ENCODE measurements at regions not wholly inside any gene's neighbourhood (a gene's known extent, or its start where the extent isn't known, plus 50 kb on each side); places are given as distances from the start of the nearest gene placed in this dataset.
"Not testable (repeated sequence)": the region's sequence is repeated elsewhere in the genome, so short reads cannot be mapped to it uniquely, and the experiment has no call there.

DNA sequence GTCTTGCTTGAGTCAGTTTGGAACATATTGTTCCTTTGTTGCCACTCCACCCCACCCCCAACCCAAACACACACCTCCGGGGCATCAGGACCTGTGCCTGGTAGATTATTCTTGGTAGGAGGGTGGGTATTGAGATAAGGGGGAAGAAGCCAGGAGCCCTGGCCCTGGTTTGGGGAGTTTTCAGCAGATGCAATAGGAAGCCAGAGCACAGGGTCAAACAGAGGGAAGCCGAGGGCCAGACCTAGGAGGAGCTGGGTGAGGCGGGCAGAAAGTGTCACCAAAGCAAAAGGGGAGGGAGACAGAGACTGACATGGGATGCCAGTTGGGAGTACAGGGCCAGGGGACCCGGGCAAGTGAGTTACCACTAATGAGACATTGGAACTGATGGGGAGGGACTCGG is 163.1 kb downstream of the RPLP1 start:
- TF ChIP-seq SP1 (IDR thresholded peaks at IDR 0.05), result no peak
- no peak for TF ChIP-seq HNF4G (IDR thresholded peaks at IDR 0.05)
- TF ChIP-seq ATF3 (IDR thresholded peaks at IDR 0.05), result no peak
- no peak for TF ChIP-seq EGR1 (IDR thresholded peaks at IDR 0.05; ENCODE audit: low read depth in 2 of 2)
- no peak for TF ChIP-seq GABPA (IDR thresholded peaks at IDR 0.05 in 1 of 2, conservative IDR thresholded peaks at IDR 0.05 in 1 of 2)
- no peak for TF ChIP-seq RXRA (IDR thresholded peaks at IDR 0.05)
- TF ChIP-seq JUND (IDR thresholded peaks at IDR 0.05), result no peak
- no peak for TF ChIP-seq NR2F2 (IDR thresholded peaks at IDR 0.05)
- TF ChIP-seq, protein P1, sequence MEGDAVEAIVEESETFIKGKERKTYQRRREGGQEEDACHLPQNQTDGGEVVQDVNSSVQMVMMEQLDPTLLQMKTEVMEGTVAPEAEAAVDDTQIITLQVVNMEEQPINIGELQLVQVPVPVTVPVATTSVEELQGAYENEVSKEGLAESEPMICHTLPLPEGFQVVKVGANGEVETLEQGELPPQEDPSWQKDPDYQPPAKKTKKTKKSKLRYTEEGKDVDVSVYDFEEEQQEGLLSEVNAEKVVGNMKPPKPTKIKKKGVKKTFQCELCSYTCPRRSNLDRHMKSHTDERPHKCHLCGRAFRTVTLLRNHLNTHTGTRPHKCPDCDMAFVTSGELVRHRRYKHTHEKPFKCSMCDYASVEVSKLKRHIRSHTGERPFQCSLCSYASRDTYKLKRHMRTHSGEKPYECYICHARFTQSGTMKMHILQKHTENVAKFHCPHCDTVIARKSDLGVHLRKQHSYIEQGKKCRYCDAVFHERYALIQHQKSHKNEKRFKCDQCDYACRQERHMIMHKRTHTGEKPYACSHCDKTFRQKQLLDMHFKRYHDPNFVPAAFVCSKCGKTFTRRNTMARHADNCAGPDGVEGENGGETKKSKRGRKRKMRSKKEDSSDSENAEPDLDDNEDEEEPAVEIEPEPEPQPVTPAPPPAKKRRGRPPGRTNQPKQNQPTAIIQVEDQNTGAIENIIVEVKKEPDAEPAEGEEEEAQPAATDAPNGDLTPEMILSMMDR (IDR thresholded peaks at IDR 0.05; ENCODE audit: low read depth, low read length, missing input control), result no peak
- TF ChIP-seq, protein P2, sequence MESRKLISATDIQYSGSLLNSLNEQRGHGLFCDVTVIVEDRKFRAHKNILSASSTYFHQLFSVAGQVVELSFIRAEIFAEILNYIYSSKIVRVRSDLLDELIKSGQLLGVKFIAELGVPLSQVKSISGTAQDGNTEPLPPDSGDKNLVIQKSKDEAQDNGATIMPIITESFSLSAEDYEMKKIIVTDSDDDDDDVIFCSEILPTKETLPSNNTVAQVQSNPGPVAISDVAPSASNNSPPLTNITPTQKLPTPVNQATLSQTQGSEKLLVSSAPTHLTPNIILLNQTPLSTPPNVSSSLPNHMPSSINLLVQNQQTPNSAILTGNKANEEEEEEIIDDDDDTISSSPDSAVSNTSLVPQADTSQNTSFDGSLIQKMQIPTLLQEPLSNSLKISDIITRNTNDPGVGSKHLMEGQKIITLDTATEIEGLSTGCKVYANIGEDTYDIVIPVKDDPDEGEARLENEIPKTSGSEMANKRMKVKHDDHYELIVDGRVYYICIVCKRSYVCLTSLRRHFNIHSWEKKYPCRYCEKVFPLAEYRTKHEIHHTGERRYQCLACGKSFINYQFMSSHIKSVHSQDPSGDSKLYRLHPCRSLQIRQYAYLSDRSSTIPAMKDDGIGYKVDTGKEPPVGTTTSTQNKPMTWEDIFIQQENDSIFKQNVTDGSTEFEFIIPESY (IDR thresholded peaks at IDR 0.05), result no peak
- no peak for TF ChIP-seq TAF1 (conservative IDR thresholded peaks at IDR 0.05)
- no peak for TF ChIP-seq FOXA2 (IDR thresholded peaks at IDR 0.05)
- no peak for TF ChIP-seq YY1 (IDR thresholded peaks at IDR 0.05)
- TF ChIP-seq REST (IDR thresholded peaks at IDR 0.05), result no peak
- TF ChIP-seq MAX (IDR thresholded peaks at IDR 0.05), result no peak
- TF ChIP-seq HNF4A (conservative IDR thresholded peaks at IDR 0.05), result no peak
- Histone ChIP-seq H3K27ac (ENCODE audit: low read depth in 1 of 2, low read length in 2 of 2) (no peak overlapping the region), H3K9me3 (ENCODE audit: control insufficient read depth in 4 of 4, low read length in 3 of 4) (no peaks in the 10 kb centered on the region), H3K4me1 (ENCODE audit: control insufficient read depth in 4 of 4, insufficient read depth in 4 of 4, low read length in 3 of 4) (no peaks in the 10 kb centered on the region), H3K9ac (ENCODE audit: low read depth in 1 of 2, low read length in 2 of 2) (no peak overlapping the region), H3K4me3 (ENCODE audit: low read depth in 1 of 3, low read length in 3 of 3) (no peak overlapping the region), H3K36me3 (ENCODE audit: control insufficient read depth in 4 of 4, insufficient read depth in 3 of 4, low read depth in 1 of 4, low read length in 3 of 4) (no peaks in the 10 kb centered on the region), H3K27me3 (ENCODE audit: control insufficient read depth in 4 of 4, insufficient read depth in 4 of 4, low read length in 3 of 4) (no peaks in the 10 kb centered on the region)
- no peak for DNase-seq (ENCODE audit: low spot score)
- 87% methylated on average over 5 of the region's 5 CpGs for WGBS

- DNase-seq (ENCODE audit: low spot score), result no peak
- Histone ChIP-seq H3K4me3 (ENCODE audit: low read depth in 1 of 3, low read length in 3 of 3) (no peak overlapping the region), H3K27ac (ENCODE audit: low read depth in 1 of 2, low read length in 2 of 2) (no peak overlapping the region), H3K9me3 (ENCODE audit: control insufficient read depth in 4 of 4, low read length in 3 of 4) (no peaks in the 10 kb centered on the region), H3K27me3 (ENCODE audit: control insufficient read depth in 4 of 4, insufficient read depth in 4 of 4, low read length in 3 of 4) (no peaks in the 10 kb centered on the region), H3K9ac (ENCODE audit: low read depth in 1 of 2, low read length in 2 of 2) (no peak overlapping the region), H3K4me1 (ENCODE audit: control insufficient read depth in 4 of 4, insufficient read depth in 4 of 4, low read length in 3 of 4) (no peaks in the 10 kb centered on the region), H3K36me3 (ENCODE audit: control insufficient read depth in 4 of 4, insufficient read depth in 3 of 4, low read depth in 1 of 4, low read length in 3 of 4) (no peaks in the 10 kb centered on the region)
- TF ChIP-seq SP1 (IDR thresholded peaks at IDR 0.05), result no peak
- no peak for TF ChIP-seq RXRA (IDR thresholded peaks at IDR 0.05)
- TF ChIP-seq HNF4G (IDR thresholded peaks at IDR 0.05), result no peak
- WGBS, result 84% methylated on average over 3 of the region's 3 CpGs
Observed at GRCh38 chr15:69616558-69616957, 163.9 kb downstream of the RPLP1 start.

- not testable (repeated sequence) for H3K4me1 ChIP-seq (ENCODE audit: control insufficient read depth in 4 of 4, insufficient read depth in 4 of 4, low read length in 3 of 4); H3K27me3 ChIP-seq (ENCODE audit: control insufficient read depth in 4 of 4, insufficient read depth in 4 of 4, low read length in 3 of 4); H3K9me3 ChIP-seq (ENCODE audit: control insufficient read depth in 4 of 4, low read length in 3 of 4); DNase-seq (ENCODE audit: low spot score); H3K27ac ChIP-seq (ENCODE audit: low read depth in 1 of 2, low read length in 2 of 2); H3K4me3 ChIP-seq (ENCODE audit: low read depth in 1 of 3, low read length in 3 of 3); H3K9ac ChIP-seq (ENCODE audit: low read depth in 1 of 2, low read length in 2 of 2); H3K36me3 ChIP-seq (ENCODE audit: control insufficient read depth in 4 of 4, insufficient read depth in 3 of 4, low read depth in 1 of 4, low read length in 3 of 4)
- WGBS, result 84% methylated on average over 3 of the region's 4 CpGs
Observed at GRCh38 chr15:69617144-69617543, 164.5 kb downstream of the RPLP1 start.

Data from liver (tissue), 8 donors.